Lower lobe of right lung (tissue), 2 donors: ENCODE measurements at regions not wholly inside any gene's neighbourhood (a gene's known extent, or its start where the extent isn't known, plus 50 kb on each side); places are given as distances from the start of the nearest gene placed in this dataset.
A peak's percentile ranks its signal among the peaks of the same experiment; 100 is the strongest.
"Not testable (repeated sequence)": the region's sequence is repeated elsewhere in the genome, so short reads cannot be mapped to it uniquely, and the experiment has no call there.

ENCODE experiments used
- ATAC-seq, 2 donors: fragments of 200-7000 bp; cut with Tn5 transposase; one replicate each; pipeline ENCODE4 v1.9.1; 2020 to 2022; ENCODE audit warnings: mild to moderate bottlenecking in 2 of 2, moderate library complexity in 2 of 2
- DNase-seq: peaks from one replicate; pipeline ENCODE4 v3.0.0-alpha.2; 2020
- H3K27ac ChIP-seq: fragments of 200-600 bp; one replicate; pipeline ENCODE4 v1.8.0; 2022
- H3K27me3 ChIP-seq: fragments of 200-600 bp; one replicate; pipeline ENCODE4 v1.8.0; 2022; ENCODE audit warnings: low read depth
- H3K36me3 ChIP-seq: fragments of 200-600 bp; one replicate; pipeline ENCODE4 v1.8.0; 2022; ENCODE audit warnings: mild to moderate bottlenecking
- H3K4me1 ChIP-seq: fragments of 200-600 bp; one replicate; pipeline ENCODE4 v1.8.0; 2022
- H3K4me3 ChIP-seq: fragments of 200-600 bp; one replicate; pipeline ENCODE4 v1.8.0; 2022; ENCODE audit warnings: mild to moderate bottlenecking
- H3K9me3 ChIP-seq: fragments of 200-600 bp; one replicate; pipeline ENCODE4 v1.8.0; 2022
- CTCF ChIP-seq: fragments of 200-600 bp; IDR thresholded peaks from one replicate; pipeline ENCODE4 v1.8.0; 2022; ENCODE audit warnings: antibody characterized with exemption, mild to moderate bottlenecking
- intact Hi-C: fragments of 100-400 bp; cut with DNase I; formaldehyde crosslinking; loops from one replicate; pipeline ENCODE4 v1.11.0; 2022
- donor health status: DM: no; HTN: yes; CAD: no; lungs with severe emphysema.

DNA sequence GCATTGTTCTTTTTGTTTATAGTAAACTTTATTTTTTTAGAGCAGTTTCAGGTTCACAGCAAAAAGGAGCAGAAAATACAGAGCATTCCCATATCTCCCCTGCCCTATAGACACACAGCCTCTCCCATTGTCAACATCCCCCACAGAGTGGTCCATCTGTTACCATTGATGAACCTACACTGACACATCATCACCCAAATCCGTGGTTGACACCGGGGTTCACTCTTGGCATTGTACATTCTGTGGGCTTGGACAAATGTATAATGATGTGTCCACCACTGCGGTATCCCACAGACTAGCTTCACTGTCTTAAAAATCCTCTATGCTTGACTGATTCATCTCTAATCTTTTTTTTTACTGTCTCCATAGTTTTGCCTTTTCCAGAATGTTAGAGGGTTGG, 120.7 kb upstream of the SPATA31C2 start:
- no peak for TF ChIP-seq CTCF
- no peak overlapping the region for H3K4me3 ChIP-seq
- H3K27me3 ChIP-seq, result no peaks in the 10 kb centered on the region
- no peak overlapping the region for H3K27ac ChIP-seq
- no peak for ATAC-seq
- intact Hi-C loops, result no loop called here
- no peak for DNase-seq
- peaks cover 14% of the 10 kb centered on the region for H3K4me1 ChIP-seq
- no peaks in the 10 kb centered on the region for H3K9me3 ChIP-seq
- no peaks in the 10 kb centered on the region for H3K36me3 ChIP-seq

- Histone ChIP-seq H3K4me3 (no peak overlapping the region), H3K27me3 (no peaks in the 10 kb centered on the region), H3K36me3 (no peaks in the 10 kb centered on the region), H3K9me3 (no peaks in the 10 kb centered on the region), H3K4me1 (peaks cover 14% of the 10 kb centered on the region), H3K27ac (no peak overlapping the region)
- ATAC-seq (peak; percentile 58 to 66), DNase-seq (peak; percentile 49)
- intact Hi-C loops, result no loop called here
- TF ChIP-seq CTCF, result no peak
Measured at GRCh38 chr9:88258601-88259000, 120.3 kb upstream of the SPATA31C2 start.

DNA sequence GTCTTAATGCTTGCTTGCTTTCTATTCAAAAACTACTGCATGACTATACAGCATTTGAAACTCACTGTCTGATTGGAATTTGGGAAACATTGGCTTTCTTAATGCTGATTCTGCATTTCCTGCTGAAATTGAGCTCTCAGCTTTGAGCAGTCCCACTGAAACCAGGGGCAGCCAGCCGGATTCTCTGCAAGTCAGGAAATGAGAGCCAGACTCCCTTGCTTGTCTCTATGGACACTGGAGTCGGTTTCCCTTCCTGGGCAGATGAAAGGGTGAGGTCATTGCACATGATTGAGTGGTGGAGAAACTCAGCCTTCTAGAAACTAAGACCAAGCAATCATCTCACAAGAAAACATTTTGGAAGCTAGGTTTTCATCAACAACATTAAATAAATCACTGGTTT, 119.7 kb upstream of the SPATA31C2 start:
- no peaks in the 10 kb centered on the region for H3K36me3 ChIP-seq
- intact Hi-C loops, result no loop called here
- peaks cover 14% of the 10 kb centered on the region for H3K4me1 ChIP-seq
- H3K27ac ChIP-seq, result no peak overlapping the region
- H3K4me3 ChIP-seq, result no peak overlapping the region
- no peak for TF ChIP-seq CTCF
- ATAC-seq (peak; percentile 54 to 71), DNase-seq (no peak)
- no peaks in the 10 kb centered on the region for H3K27me3 ChIP-seq
- no peaks in the 10 kb centered on the region for H3K9me3 ChIP-seq

GRCh38 chr9:88256216-88256615, 117.9 kb upstream of the SPATA31C2 start:
- ATAC-seq (no peak), DNase-seq (no peak)
- Histone ChIP-seq H3K36me3 (no peaks in the 10 kb centered on the region), H3K27me3 (no peaks in the 10 kb centered on the region), H3K4me3 (no peak overlapping the region), H3K27ac (no peak overlapping the region), H3K9me3 (peaks cover 12% of the 10 kb centered on the region), H3K4me1 (peaks cover 14% of the 10 kb centered on the region)
- no peak for TF ChIP-seq CTCF
- intact Hi-C loops, result no loop called here

- Histone ChIP-seq H3K4me1 (peaks cover 14% of the 10 kb centered on the region), H3K9me3 (peaks cover 13% of the 10 kb centered on the region)
- DNase-seq, H3K27ac ChIP-seq, intact Hi-C loops, H3K27me3 ChIP-seq, H3K4me3 ChIP-seq, H3K36me3 ChIP-seq, ATAC-seq: not testable (repeated sequence)
Measured at GRCh38 chr9:88255806-88256205, 117.5 kb upstream of the SPATA31C2 start.

DNA sequence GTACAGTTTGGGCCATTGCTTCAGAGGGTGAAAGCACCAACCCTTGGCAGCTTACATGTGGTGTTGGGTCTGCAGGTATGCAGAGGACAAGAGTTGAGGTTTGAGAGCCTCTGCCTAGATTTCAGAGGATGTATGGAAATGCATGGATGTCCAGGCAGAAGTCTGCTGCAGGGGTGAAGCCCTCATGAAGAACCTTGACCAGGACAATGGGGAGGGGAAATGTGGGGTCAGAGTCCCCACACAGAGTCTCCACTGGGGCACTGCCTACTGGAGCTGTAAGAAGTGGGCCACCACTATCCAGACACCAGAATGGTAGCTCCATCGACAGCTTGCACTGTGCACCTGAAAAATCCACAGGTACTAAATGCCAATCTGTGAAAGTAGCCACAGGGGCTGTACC, 113.6 kb upstream of the SPATA31C2 start:
- Histone ChIP-seq H3K4me1 (no peaks in the 10 kb centered on the region), H3K36me3 (no peaks in the 10 kb centered on the region), H3K9me3 (peaks cover 13% of the 10 kb centered on the region), H3K27me3 (no peaks in the 10 kb centered on the region), H3K4me3 (no peak overlapping the region), H3K27ac (no peak overlapping the region)
- intact Hi-C loops, result no loop called here
- DNase-seq (no peak), ATAC-seq (no peak)
- TF ChIP-seq CTCF, result no peak
